HUES6 (cell line): ENCODE measurements at regions not wholly inside any gene's neighbourhood (a gene's known extent, or its start where the extent isn't known, plus 50 kb on each side); places are given as distances from the start of the nearest gene placed in this dataset.

Source experiments
- H3K27ac ChIP-seq: 2 replicates; pipeline ENCODE4 v1.7.0; 2013; ENCODE audit warnings: low read depth, mild to moderate bottlenecking, low read length, inconsistent platforms
- H3K27me3 ChIP-seq: 2 replicates; pipeline ENCODE4 v1.6.1; 2013; ENCODE audit warnings: low read length; ENCODE audit not compliant: control insufficient read depth, insufficient read depth
- H3K36me3 ChIP-seq: 2 replicates; pipeline ENCODE4 v1.6.1; 2013; ENCODE audit warnings: low read length; ENCODE audit not compliant: control insufficient read depth, insufficient read depth
- H3K4me1 ChIP-seq: 2 replicates; pipeline ENCODE4 v1.6.1; 2013; ENCODE audit warnings: low read length; ENCODE audit not compliant: control insufficient read depth, insufficient read depth
- H3K4me3 ChIP-seq: 2 replicates; pipeline ENCODE4 v1.5.1; 2013; ENCODE audit warnings: low read depth, low read length
- H3K9ac ChIP-seq: one replicate; pipeline ENCODE4 v1.6.1; 2013; ENCODE audit warnings: mild to moderate bottlenecking, low read length
- H3K9me3 ChIP-seq: 2 replicates; pipeline ENCODE4 v1.6.1; 2013; ENCODE audit warnings: low read depth, low read length; ENCODE audit not compliant: control insufficient read depth, insufficient read depth

GRCh38 chr1:18548643-18549042, 67.9 kb downstream of the KLHDC7A start:
- peaks cover 4% of the 10 kb centered on the region; the same call in 1 of the 2 replicates for H3K27me3 ChIP-seq

GRCh38 chr1:18549106-18549505, 68.4 kb downstream of the KLHDC7A start:
- Histone ChIP-seq H3K27me3 (peaks cover 4% of the 10 kb centered on the region; the same call in 1 of the 2 replicates), H3K9me3 (no peaks in the 10 kb centered on the region)

More at GRCh38 chr1:18548643-18549042, 67.9 kb downstream of the KLHDC7A start:
- Histone ChIP-seq H3K27ac (no peak overlapping the region), H3K9me3 (peaks cover 3% of the 10 kb centered on the region; the same call in 1 of the 2 replicates), H3K9ac (no peak overlapping the region), H3K4me1 (peaks cover 20% of the 10 kb centered on the region), H3K4me3 (no peak overlapping the region), H3K36me3 (no peaks in the 10 kb centered on the region)

GRCh38 chr1:18549906-18550305, 69.2 kb downstream of the KLHDC7A start:
- Histone ChIP-seq H3K27ac (no peak overlapping the region), H3K36me3 (no peaks in the 10 kb centered on the region), H3K27me3 (peaks cover 4% of the 10 kb centered on the region; the same call in 1 of the 2 replicates), H3K9me3 (no peaks in the 10 kb centered on the region), H3K4me3 (no peak overlapping the region), H3K4me1 (peaks cover 20% of the 10 kb centered on the region), H3K9ac (no peak overlapping the region)

More at GRCh38 chr1:18549106-18549505, 68.4 kb downstream of the KLHDC7A start:
- H3K27ac ChIP-seq = no peak overlapping the region
- H3K9ac ChIP-seq = no peak overlapping the region
- peaks cover 20% of the 10 kb centered on the region for H3K4me1 ChIP-seq
- no peaks in the 10 kb centered on the region for H3K36me3 ChIP-seq
- no peak overlapping the region for H3K4me3 ChIP-seq

GRCh38 chr1:18552631-18553030, 71.9 kb downstream of the KLHDC7A start:
- Histone ChIP-seq H3K27me3 (no peaks in the 10 kb centered on the region), H3K36me3 (no peaks in the 10 kb centered on the region), H3K4me3 (no peak overlapping the region), H3K9me3 (no peaks in the 10 kb centered on the region), H3K9ac (no peak overlapping the region), H3K27ac (no peak overlapping the region), H3K4me1 (peaks cover 13% of the 10 kb centered on the region)

GRCh38 chr1:18553388-18553787, 72.7 kb downstream of the KLHDC7A start:
- Histone ChIP-seq H3K9ac (no peak overlapping the region), H3K27me3 (peaks cover 5% of the 10 kb centered on the region; the same call in 1 of the 2 replicates)

GRCh38 chr1:18554099-18554498, 73.4 kb downstream of the KLHDC7A start:
- Histone ChIP-seq H3K9me3 (no peaks in the 10 kb centered on the region), H3K27ac (no peak overlapping the region), H3K9ac (no peak overlapping the region), H3K36me3 (no peaks in the 10 kb centered on the region), H3K4me3 (no peak overlapping the region), H3K27me3 (peaks cover 11% of the 10 kb centered on the region), H3K4me1 (peaks cover 19% of the 10 kb centered on the region)

More at GRCh38 chr1:18553388-18553787, 72.7 kb downstream of the KLHDC7A start:
- Histone ChIP-seq H3K9me3 (no peaks in the 10 kb centered on the region), H3K36me3 (no peaks in the 10 kb centered on the region), H3K4me3 (no peak overlapping the region), H3K4me1 (peaks cover 16% of the 10 kb centered on the region), H3K27ac (no peak overlapping the region)

- H3K9ac ChIP-seq = no peak overlapping the region
- no peaks in the 10 kb centered on the region for H3K36me3 ChIP-seq
- H3K27me3 ChIP-seq = peaks cover 14% of the 10 kb centered on the region
- no peak overlapping the region for H3K4me3 ChIP-seq
- H3K27ac ChIP-seq = no peak overlapping the region
- H3K4me1 ChIP-seq = peaks cover 19% of the 10 kb centered on the region
- H3K9me3 ChIP-seq = no peaks in the 10 kb centered on the region
Observed at GRCh38 chr1:18554597-18554996, 73.9 kb downstream of the KLHDC7A start.

GRCh38 chr1:18555036-18555435, 74.3 kb downstream of the KLHDC7A start:
- Histone ChIP-seq H3K4me1 (peaks cover 22% of the 10 kb centered on the region), H3K36me3 (no peaks in the 10 kb centered on the region), H3K9me3 (no peaks in the 10 kb centered on the region), H3K27me3 (peaks cover 19% of the 10 kb centered on the region), H3K4me3 (no peak overlapping the region), H3K27ac (no peak overlapping the region), H3K9ac (no peak overlapping the region)

GRCh38 chr1:18556364-18556763, 74.3 kb upstream of the PAX7 start:
- Histone ChIP-seq H3K4me3 (no peak overlapping the region), H3K9ac (no peak overlapping the region), H3K9me3 (no peaks in the 10 kb centered on the region), H3K4me1 (peaks cover 23% of the 10 kb centered on the region), H3K36me3 (no peaks in the 10 kb centered on the region), H3K27me3 (peaks cover 19% of the 10 kb centered on the region), H3K27ac (no peak overlapping the region)

- Histone ChIP-seq H3K36me3 (no peaks in the 10 kb centered on the region), H3K9me3 (no peaks in the 10 kb centered on the region), H3K9ac (peak overlapping the region; percentile 74), H3K4me3 (peak overlapping the region; percentile 51), H3K27ac (peak overlapping the region; percentile 33; the same call in 1 of the 2 replicates), H3K4me1 (peaks cover 23% of the 10 kb centered on the region), H3K27me3 (peaks cover 19% of the 10 kb centered on the region)
Observed at GRCh38 chr1:18557621-18558465, 72.8 kb upstream of the PAX7 start.

- Histone ChIP-seq H3K36me3 (no peaks in the 10 kb centered on the region), H3K4me3 (no peak overlapping the region), H3K27ac (no peak overlapping the region), H3K27me3 (peaks cover 23% of the 10 kb centered on the region), H3K9me3 (no peaks in the 10 kb centered on the region), H3K4me1 (peaks cover 23% of the 10 kb centered on the region), H3K9ac (no peak overlapping the region)
Observed at GRCh38 chr1:18560692-18561091, 70.0 kb upstream of the PAX7 start.
